AG09319 (cell line): ENCODE measurements at regions not wholly inside any gene's neighbourhood (a gene's known extent, or its start where the extent isn't known, plus 50 kb on each side); places are given as distances from the start of the nearest gene placed in this dataset.
"Not testable (repeated sequence)": the region's sequence is repeated elsewhere in the genome, so short reads cannot be mapped to it uniquely, and the experiment has no call there.

Experiments
- DNase-seq: peaks from one replicate; pipeline ENCODE4 v3.0.0-alpha.2; 2010; ENCODE audit warnings: low read depth; ENCODE audit errors: extremely low read depth
- TF ChIP-seq, protein P1 (sequence below): IDR thresholded peaks from 2 replicates; pipeline ENCODE4 v1.5.1; 2011; ENCODE audit warnings: low read depth, mild to moderate bottlenecking, inconsistent platforms, low read length, moderate library complexity

DNA sequence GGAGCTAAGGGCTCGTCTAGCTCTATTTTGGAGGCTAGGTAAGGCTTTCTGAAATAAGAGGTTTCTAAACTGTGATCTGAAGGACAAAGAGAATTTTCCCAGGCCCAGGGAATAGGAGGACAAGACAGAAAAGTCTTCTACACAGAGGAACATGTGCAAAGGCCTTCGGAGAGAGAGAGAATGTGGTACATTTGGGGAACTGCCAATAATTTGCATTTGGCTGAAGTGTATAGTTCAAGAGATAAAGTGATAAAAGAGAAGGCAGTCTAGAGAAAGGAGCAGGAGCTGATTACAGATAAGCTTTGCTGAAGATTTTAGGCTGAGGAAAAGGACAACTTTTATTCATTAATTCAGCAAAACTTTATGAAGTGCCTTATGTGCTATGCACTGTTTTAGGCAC lies 214.4 kb upstream of the ELL2 start:
- no peak for DNase-seq
- TF ChIP-seq, protein P1, sequence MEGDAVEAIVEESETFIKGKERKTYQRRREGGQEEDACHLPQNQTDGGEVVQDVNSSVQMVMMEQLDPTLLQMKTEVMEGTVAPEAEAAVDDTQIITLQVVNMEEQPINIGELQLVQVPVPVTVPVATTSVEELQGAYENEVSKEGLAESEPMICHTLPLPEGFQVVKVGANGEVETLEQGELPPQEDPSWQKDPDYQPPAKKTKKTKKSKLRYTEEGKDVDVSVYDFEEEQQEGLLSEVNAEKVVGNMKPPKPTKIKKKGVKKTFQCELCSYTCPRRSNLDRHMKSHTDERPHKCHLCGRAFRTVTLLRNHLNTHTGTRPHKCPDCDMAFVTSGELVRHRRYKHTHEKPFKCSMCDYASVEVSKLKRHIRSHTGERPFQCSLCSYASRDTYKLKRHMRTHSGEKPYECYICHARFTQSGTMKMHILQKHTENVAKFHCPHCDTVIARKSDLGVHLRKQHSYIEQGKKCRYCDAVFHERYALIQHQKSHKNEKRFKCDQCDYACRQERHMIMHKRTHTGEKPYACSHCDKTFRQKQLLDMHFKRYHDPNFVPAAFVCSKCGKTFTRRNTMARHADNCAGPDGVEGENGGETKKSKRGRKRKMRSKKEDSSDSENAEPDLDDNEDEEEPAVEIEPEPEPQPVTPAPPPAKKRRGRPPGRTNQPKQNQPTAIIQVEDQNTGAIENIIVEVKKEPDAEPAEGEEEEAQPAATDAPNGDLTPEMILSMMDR, result no peak

DNA sequence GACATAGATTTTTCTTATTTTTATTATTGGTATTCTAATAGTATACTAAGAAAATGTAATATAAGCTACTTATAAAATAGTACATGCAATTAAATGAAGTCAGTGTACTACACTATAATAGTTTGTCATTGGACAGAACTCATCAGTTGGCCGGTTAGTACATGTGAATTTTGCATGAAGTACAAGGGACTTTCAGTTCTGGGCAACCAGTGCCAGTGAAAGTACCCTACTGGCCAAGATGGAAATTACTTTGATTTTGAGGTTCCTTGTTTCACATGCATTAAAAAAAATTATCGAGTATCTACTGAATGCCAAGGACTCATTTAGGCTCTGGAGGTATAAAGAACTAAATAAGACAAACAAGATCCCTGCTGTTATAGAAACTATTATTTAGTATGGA lies 213.4 kb upstream of the ELL2 start:
- TF ChIP-seq, protein P1, result no peak; the same call in 1 of the 2 replicates
- DNase-seq, result no peak

DNA sequence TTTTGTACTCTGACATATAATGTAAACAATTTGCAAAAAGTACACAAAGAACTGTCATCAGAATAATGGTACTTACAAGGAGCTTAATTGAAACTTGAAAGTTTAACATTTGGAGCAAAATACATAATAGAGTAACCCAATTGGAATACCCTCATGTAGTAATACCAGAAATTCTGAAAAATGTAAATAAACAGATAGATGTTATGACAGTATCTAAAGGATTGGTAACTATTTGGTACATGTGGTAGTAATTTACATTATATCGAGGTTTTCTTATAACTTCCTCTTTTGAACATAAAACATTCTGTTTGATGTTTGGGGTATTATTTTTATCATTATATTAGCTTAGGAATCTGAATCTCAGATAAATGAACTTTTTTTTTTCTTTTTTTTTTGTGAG lies 211.7 kb upstream of the ELL2 start:
- DNase-seq, result no peak
- TF ChIP-seq, protein P1, result no peak

DNA sequence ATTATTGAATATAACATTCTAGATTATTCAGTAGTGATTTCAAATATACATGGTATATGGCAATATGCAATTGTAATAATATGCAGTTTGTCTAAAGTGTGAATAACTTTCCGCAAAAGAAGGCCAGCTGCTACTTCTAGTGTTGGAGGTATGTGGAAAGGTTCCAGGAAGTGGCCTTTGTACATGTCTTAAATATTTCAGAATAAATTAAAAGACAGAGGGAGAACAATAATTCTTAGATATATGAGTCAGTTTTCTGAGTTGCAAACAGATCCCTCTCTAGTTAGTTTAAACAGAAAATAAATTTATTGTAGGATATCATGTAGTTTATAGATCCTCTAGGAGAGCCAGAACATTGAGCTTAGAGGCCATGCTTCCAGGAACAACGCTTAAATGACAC lies 210.8 kb upstream of the ELL2 start:
- TF ChIP-seq, protein P1, result no peak
- DNase-seq, result no peak

DNA sequence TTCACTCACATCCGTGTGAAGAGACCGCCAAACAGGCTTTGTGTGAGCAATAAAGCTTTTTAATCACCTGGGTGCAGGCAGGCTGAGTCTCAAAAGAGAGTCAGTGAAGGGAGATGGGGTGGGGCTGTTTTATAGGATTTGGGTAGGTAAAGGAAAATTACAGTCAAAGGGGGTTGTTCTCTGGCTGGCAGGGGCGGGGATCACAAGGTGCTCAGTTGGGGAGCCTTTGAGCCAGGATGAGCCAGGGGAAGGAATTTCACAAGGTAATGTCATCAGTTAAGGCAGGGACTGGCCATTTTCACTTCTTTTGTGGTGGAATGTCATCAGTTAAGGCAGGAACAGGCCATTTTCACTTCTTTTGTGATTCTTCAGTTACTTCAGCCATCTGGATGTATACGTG lies 210.3 kb upstream of the ELL2 start:
- DNase-seq, result not testable (repeated sequence)

DNA sequence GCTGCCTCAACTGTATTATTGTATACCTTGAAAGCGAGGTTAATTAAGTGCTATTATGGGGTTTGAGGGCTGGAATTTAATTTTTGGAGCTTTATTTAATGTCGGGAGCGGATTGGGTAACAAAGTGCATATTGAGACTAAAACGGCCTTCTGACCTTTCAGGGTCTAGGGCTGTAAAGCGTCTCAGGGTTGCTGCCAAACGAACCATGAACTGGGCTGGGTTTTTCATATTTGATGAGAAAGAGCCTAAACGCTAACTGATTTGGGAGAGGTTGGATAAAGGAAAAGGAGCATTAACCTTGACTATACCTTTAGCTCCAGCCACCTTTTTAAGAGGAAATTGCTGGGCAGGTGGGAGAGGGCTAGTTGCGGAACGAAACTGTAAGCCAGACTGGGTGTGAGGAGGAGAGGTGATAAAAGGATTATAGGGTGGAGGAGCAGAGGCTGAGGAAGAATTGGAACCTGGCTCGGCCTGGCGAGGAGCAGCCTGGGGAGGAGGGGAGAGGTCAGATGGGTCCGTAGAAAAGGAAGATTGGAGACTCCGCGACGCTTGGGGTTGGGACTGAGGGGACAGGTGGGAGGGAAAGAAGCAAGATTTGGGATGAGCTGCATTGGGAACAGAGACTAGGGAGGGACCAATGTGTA lies 209.0 kb upstream of the ELL2 start:
- DNase-seq, result not testable (repeated sequence)

DNA sequence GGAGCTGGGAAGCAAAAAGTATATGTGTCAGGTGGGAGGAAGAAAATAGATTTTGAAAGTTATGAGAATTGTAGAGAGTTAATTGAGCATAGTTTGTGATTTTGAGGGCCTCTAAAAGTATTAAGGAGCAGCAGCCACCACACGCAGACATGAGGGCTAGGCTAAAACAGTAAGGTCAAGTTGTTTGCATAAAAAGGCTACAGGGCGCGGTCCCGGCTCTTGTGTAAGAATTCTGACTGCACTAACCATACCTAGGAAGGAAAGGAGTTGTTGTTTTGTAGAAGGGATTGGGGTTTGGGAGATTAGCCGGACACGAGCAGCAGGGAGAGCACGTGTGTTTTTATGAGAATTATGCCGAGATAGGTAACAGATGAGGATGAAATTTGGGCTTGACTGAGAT lies 207.2 kb upstream of the ELL2 start:
- not testable (repeated sequence) for DNase-seq

DNA sequence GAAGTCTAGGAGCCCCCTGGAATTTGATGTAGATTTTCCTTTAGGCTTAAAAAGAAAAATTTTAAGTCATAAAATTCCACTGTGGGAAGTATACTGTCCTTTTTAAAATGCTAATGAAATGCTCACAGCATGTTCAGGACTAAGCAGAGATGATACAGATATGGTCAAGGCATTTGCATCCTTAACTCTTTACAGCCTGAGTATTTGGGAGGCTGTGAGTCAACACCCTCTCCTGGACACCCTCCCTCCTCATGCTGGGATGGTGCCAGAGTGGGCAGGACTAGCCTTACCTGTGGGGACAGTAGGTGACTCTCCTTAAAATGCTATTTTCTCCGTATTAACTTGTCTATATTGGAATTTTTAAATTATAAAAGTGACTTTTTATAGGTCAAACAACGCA lies 197.4 kb upstream of the ELL2 start:
- TF ChIP-seq, protein P1, result no peak
- DNase-seq, result no peak

DNA sequence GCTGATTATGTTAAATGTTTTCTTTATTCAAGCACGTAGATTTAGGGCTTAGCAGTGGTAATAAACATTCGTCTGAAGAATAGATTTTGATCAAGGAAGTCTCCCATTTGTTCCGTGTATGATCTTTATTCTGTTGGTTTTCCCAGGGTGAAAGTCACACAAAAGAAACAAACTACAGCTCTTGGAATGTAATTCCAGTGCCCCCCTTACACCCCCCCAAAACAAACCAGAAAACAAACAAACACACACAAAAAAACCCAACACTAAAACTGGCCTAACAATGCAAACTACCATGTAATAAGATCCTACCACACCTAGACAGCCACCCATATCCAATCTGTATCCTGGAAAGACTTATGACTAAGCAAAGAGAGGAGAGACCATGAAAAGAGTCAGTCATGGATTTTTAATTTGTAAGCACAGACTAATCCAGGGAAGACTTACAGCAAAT lies 196.2 kb upstream of the ELL2 start:
- TF ChIP-seq, protein P1, result no peak
- DNase-seq, result no peak
